Immature natural killer cell (primary cell): ENCODE measurements at regions not wholly inside any gene's neighbourhood (a gene's known extent, or its start where the extent isn't known, plus 50 kb on each side); places are given as distances from the start of the nearest gene placed in this dataset.
A peak's percentile ranks its signal among the peaks of the same experiment; 100 is the strongest.
"Not testable (repeated sequence)": the region's sequence is repeated elsewhere in the genome, so short reads cannot be mapped to it uniquely, and the experiment has no call there.

Experiments
- DNase-seq, 3 donors: peaks; one replicate each; pipeline ENCODE4 v3.0.0; 2022; ENCODE audit warnings: mixed read lengths in 1 of 3
- H3K27ac Mint-ChIP-seq, 6 donors: one replicate each; pipeline ENCODE4 v1.8.0; 2020; ENCODE audit warnings: mixed read lengths in 6 of 6, mild to moderate bottlenecking in 5 of 6, inconsistent platforms in 4 of 6, moderate library complexity in 3 of 6
- H3K27me3 Mint-ChIP-seq, 3 donors: one replicate each; pipeline ENCODE4 v1.8.0; 2020 to 2021; ENCODE audit warnings: low read depth in 3 of 3, mild to moderate bottlenecking in 3 of 3, mixed read lengths in 3 of 3, moderate library complexity in 3 of 3, inconsistent platforms in 1 of 3
- H3K36me3 Mint-ChIP-seq, 3 donors: one replicate each; pipeline ENCODE4 v1.8.0; 2020; ENCODE audit warnings: mixed read lengths in 3 of 3, inconsistent platforms in 2 of 3, mild to moderate bottlenecking in 2 of 3
- H3K4me1 Mint-ChIP-seq, 2 donors: one replicate each; pipeline ENCODE4 v1.8.0; 2020; ENCODE audit warnings: inconsistent platforms in 2 of 2, mild to moderate bottlenecking in 2 of 2, mixed read lengths in 2 of 2, moderate library complexity in 1 of 2
- H3K4me3 Mint-ChIP-seq, 5 donors: one replicate each; pipeline ENCODE4 v1.8.0; 2020; ENCODE audit warnings: mild to moderate bottlenecking in 5 of 5, mixed read lengths in 5 of 5, inconsistent platforms in 3 of 5, moderate library complexity in 3 of 5
- H3K9me3 Mint-ChIP-seq, 6 donors: one replicate each; pipeline ENCODE4 v1.8.0; 2020; ENCODE audit warnings: mild to moderate bottlenecking in 6 of 6, mixed read lengths in 6 of 6, inconsistent platforms in 4 of 6, moderate library complexity in 3 of 6

DNA sequence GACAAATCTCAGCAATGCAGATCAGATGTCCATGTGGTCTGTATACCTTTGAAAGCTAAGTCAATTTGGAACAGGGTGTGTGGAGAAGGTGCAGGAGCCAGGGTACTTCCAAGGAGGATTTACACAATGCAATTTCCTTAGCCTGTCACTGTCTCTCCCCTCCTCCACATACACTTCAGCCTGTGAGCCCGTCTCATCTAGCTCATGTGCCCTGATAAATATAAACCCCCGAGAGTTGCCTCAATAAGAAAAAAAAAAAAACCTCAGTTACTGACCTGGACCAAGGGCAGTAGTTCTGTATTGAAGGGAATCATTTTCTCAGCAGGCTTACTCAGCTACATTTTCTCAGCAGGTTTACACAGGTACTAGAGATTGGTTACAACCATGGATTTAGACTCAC lies 132.1 kb upstream of the PELI2 start:
- Mint-ChIP-seq H3K4me3 (no peak overlapping the region), H3K4me1 (no peaks in the 10 kb centered on the region)
- DNase-seq, result no peak

DNA sequence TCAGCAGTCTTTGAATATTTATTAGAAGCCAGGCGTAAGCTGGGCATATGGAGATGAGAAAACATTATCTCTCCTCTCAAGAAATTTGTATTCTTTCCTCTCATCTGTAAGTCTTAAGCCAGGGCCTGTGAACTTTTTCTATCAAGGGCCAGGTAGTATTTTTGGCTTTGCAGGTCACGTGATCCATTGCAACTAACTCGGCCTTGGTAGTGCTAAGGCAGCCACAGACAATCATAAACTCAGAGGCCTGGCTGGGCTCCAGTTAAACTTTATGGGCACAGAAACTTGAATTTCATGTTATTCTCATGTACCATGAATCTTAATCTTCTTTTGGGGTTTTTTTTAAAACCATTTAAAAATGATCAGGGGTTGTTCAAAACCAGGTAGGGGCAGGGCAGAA lies 117.4 kb upstream of the PELI2 start:
- no peak for DNase-seq
- Mint-ChIP-seq H3K36me3 (no peaks in the 10 kb centered on the region), H3K4me1 (peaks cover 34 to 40% of the 10 kb centered on the region in 2 donors), H3K27ac (no peak overlapping the region), H3K27me3 (peaks cover 0 to 9% (median 5%) of the 10 kb centered on the region in 3 donors), H3K9me3 (peaks cover 0 to 4% (median 0%) of the 10 kb centered on the region in 6 donors), H3K4me3 (no peak overlapping the region)

More for the DNA sequence above, 132.1 kb upstream of the PELI2 start:
- peaks cover 0 to 9% (median 6%) of the 10 kb centered on the region in 3 donors for H3K27me3 Mint-ChIP-seq
- H3K36me3 Mint-ChIP-seq, result no peaks in the 10 kb centered on the region
- H3K27ac Mint-ChIP-seq, result no peak overlapping the region
- H3K9me3 Mint-ChIP-seq, result peaks cover 0 to 5% (median 1%) of the 10 kb centered on the region in 6 donors

DNA sequence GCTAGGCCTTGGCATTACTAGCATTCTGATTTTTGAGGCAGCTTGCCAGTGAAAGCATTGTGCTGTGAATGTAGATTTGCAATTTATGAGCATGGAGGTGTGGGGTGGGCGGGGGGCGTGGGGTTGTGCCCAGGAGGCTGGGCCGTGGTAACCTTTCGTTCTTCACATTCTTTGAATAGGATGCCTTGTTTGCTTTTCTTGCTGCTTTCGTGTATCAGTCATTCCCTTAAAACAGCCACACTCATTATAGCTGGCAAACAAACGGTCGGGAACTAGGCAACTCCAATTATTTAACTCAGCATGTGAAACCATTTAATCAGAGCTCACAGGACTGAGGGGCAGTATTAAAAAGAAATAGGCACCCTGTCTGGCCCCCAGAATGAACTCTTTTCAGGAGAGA lies 115.9 kb upstream of the PELI2 start:
- peak overlapping the region in 1 of 5 donors; percentile 61 for H3K4me3 Mint-ChIP-seq
- H3K27me3 Mint-ChIP-seq, result peaks cover 0 to 9% (median 5%) of the 10 kb centered on the region in 3 donors
- no peaks in the 10 kb centered on the region for H3K36me3 Mint-ChIP-seq
- H3K9me3 Mint-ChIP-seq, result no peaks in the 10 kb centered on the region
- no peak overlapping the region for H3K27ac Mint-ChIP-seq
- no peak for DNase-seq
- peaks cover 34 to 43% of the 10 kb centered on the region in 2 donors for H3K4me1 Mint-ChIP-seq

DNA sequence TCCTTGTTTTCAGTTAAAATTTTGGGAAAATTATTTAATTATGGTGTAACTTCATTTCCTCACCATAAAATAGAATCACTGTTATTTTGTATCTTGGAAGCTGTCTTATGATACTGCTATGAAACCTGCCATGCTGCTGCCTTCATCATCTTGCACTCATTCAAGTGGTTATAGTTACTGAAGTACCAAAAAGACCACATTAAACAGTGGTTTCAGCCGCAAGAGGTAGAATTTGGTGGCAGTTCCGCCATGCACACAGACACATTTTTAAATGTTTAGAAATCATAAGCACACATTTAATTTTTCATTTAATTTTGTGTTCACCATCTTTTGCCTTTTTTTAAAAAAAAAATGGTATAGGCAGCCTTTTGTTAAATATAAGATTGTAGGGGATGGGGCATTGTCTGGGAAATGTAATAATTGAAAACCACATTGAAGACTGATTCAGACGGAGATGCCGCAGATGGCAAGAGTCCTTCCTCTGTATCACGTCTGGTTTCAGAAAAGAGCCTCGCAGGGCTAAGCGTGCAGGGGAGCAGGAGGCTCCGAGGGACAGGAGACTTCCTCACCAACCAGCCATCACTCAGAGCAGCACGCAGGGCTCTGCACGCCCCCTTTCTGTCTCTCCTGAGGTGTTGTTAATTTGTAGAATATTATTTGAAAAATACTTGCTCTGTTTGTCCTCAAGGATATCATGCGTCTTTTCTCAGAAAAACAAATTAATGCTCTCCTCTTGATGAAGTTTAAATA lies 115.2 kb upstream of the PELI2 start:
- peak overlapping the region; percentile 16 to 43 (median 38) for H3K27ac Mint-ChIP-seq
- H3K9me3 Mint-ChIP-seq, result peaks cover 0 to 2% (median 0%) of the 10 kb centered on the region in 6 donors
- no peaks in the 10 kb centered on the region for H3K36me3 Mint-ChIP-seq
- peaks cover 0 to 11% (median 5%) of the 10 kb centered on the region in 3 donors for H3K27me3 Mint-ChIP-seq
- DNase-seq, result peak; percentile 19 to 35 (median 34)
- H3K4me1 Mint-ChIP-seq, result peaks cover 34 to 46% of the 10 kb centered on the region in 2 donors
- H3K4me3 Mint-ChIP-seq, result peak overlapping the region; percentile 45 to 77 (median 69)

DNA sequence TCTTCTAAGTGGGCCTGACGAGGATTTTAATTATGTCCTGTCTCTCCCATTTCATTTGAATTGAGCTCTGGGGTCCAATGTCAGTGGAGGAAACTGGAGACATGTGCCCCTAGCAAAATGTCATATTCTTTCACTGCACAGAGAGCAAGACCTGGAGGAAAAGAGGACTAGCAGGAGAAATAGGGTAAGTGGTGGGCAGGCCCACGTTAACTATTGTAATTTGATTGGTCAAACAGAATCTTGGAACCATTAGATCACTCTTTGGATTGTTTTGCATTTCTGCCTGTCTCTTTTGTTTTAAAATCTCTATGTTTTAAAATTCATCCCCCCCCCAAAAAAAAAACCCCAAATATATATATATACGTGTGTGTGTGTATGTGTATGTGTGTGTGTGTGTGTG lies 113.9 kb upstream of the PELI2 start:
- no peaks in the 10 kb centered on the region for H3K36me3 Mint-ChIP-seq
- peaks cover 0 to 9% (median 0%) of the 10 kb centered on the region in 6 donors for H3K9me3 Mint-ChIP-seq
- peaks cover 0 to 10% (median 5%) of the 10 kb centered on the region in 3 donors for H3K27me3 Mint-ChIP-seq
- peak overlapping the region in 2 of 6 donors; percentile 48 to 89 for H3K27ac Mint-ChIP-seq
- H3K4me1 Mint-ChIP-seq, result peaks cover 34 to 49% of the 10 kb centered on the region in 2 donors
- no peak for DNase-seq
- peak overlapping the region; percentile 74 to 90 (median 84) for H3K4me3 Mint-ChIP-seq

DNA sequence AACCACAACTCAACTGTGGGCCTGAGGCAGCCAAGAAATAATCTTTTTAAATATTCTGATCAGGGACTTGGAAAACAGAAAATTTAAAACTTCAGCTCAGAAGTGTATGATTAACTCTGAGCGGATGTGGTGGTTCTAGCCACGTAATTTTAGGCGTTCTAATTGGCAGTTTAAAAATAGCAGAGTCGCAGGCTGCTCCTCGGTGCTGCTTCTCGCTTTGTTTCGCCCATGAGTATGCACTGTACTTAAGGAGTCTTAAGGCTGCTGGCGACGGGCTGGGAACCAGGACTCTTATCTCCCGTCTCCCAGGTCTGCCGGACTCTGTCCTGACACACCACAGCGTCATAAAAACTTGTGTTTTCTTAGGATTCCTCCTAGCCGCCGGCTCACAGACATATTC lies 113.4 kb upstream of the PELI2 start:
- Mint-ChIP-seq H3K9me3 (peaks cover 0 to 9% (median 0%) of the 10 kb centered on the region in 6 donors), H3K4me1 (peaks cover 34 to 49% of the 10 kb centered on the region in 2 donors), H3K27me3 (peaks cover 0 to 10% (median 5%) of the 10 kb centered on the region in 3 donors), H3K36me3 (no peaks in the 10 kb centered on the region), H3K27ac (peak overlapping the region; percentile 18 to 89 (median 72)), H3K4me3 (peak overlapping the region; percentile 74 to 90 (median 84))
- DNase-seq, result peak; percentile 23 to 33 (median 27)

DNA sequence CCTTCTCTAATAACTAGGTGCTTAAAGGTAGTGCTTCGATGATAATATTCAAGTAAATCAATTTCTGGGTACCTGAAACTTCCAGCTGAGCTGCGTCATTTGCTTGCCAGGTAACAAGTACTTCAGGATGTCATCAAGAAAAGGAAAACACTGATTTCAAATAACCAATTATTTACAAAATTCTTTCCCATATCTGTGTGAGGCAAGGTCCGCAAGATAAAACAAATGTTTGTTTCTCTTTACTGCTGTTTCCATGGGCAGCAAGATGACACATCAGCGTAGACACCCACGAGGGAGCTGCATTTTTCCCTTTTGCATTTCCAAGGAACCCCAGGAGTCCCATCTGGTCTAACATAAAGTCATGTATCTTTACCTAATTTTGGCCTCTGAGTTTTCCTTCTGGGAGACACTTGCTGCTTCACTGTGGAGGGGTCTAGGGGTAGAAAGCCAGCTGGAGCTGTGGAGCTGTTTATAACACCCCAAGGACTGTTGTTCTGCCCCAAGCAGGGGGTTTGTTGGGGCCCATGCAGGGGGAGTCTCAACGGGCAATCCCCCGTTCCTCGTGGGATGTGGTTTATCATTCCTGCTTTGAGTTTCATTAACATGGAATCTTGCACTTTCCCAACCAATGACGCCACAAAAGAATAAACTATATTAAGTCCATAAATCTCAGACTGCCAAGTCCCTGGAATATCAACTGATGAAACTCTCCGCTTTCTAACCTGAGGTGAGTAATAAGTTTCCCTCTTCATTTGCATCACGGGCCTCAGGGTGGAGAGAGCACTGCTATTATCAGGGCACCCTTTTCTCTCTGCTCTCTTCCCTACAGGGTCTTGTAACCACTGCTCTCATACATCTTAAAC lies 112.8 kb upstream of the PELI2 start:
- no peak for DNase-seq
- Mint-ChIP-seq H3K36me3 (no peaks in the 10 kb centered on the region), H3K27ac (peak overlapping the region in 4 of 6 donors; percentile 18 to 81 (median 52)), H3K27me3 (peaks cover 0 to 10% (median 5%) of the 10 kb centered on the region in 3 donors), H3K4me1 (peaks cover 34 to 49% of the 10 kb centered on the region in 2 donors), H3K4me3 (peak overlapping the region; percentile 74 to 90 (median 84)), H3K9me3 (peaks cover 0 to 9% (median 0%) of the 10 kb centered on the region in 6 donors)

DNA sequence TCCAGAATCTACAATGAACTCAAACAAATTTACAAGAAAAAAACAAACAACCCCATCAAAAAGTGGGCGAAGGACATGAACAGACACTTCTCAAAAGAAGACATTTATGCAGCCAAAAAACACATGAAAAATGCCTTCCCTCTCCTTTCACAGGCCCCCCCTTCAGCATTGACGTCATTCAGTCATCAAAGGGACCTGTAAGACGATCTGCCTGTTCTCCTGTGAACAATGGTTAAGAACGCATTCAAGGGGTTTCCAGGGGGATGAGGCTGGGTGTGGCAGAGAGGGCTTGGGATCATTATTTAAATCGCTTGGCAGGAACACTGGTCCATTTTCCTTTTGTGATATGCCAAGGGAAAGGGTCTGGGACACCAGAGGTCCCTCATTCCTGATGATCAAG lies 110.7 kb upstream of the PELI2 start:
- peaks cover 29 to 43% of the 10 kb centered on the region in 2 donors for H3K4me1 Mint-ChIP-seq
- H3K27me3 Mint-ChIP-seq, H3K27ac Mint-ChIP-seq, DNase-seq, H3K36me3 Mint-ChIP-seq, H3K9me3 Mint-ChIP-seq, H3K4me3 Mint-ChIP-seq: not testable (repeated sequence)

DNA sequence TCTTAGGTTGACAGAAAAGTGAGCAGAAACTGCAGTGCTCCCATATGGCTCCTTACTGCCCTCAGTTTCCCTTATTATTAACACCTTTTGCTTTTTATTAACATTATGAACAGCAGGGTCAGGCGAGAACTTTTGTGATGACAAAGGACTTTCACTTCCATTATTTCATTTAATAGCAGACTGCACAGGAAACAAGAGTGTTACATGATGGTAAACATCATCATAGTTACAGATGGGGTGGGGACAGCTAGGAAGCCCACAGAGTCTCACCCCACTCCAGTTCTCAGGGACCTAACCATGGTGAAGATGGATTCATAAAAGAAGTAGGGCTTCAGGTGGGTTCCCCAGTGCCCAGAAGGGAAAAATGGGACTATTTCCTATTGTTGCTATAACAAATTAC lies 110.1 kb upstream of the PELI2 start:
- Mint-ChIP-seq H3K36me3 (no peaks in the 10 kb centered on the region), H3K4me3 (no peak overlapping the region), H3K4me1 (peaks cover 22 to 36% of the 10 kb centered on the region in 2 donors), H3K27ac (no peak overlapping the region), H3K9me3 (peaks cover 0 to 9% (median 0%) of the 10 kb centered on the region in 6 donors), H3K27me3 (peaks cover 2 to 10% (median 3%) of the 10 kb centered on the region in 3 donors)
- DNase-seq, result no peak

DNA sequence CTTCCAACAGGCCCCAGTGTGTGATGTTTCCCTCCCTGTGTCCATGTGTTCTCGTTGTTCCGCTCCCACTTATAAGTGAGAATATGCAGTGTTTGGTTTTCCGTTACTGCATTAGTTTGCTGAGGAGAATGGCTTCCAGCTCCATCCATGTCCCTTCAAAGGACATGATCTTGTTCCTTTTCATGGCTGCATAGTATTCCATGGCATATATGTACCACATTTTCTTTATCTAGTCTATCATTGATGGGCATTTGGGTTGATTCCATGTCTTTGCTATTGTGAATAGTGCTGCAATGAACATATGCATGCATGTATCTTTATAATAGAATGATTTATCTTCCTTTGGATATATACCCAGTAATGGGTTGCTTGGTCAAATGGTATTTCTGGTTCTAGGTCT lies 109.5 kb upstream of the PELI2 start:
- DNase-seq, H3K36me3 Mint-ChIP-seq, H3K27me3 Mint-ChIP-seq, H3K4me3 Mint-ChIP-seq, H3K27ac Mint-ChIP-seq: not testable (repeated sequence)
- peaks cover 0 to 12% (median 0%) of the 10 kb centered on the region in 6 donors for H3K9me3 Mint-ChIP-seq
- H3K4me1 Mint-ChIP-seq, result peaks cover 17 to 31% of the 10 kb centered on the region in 2 donors

DNA sequence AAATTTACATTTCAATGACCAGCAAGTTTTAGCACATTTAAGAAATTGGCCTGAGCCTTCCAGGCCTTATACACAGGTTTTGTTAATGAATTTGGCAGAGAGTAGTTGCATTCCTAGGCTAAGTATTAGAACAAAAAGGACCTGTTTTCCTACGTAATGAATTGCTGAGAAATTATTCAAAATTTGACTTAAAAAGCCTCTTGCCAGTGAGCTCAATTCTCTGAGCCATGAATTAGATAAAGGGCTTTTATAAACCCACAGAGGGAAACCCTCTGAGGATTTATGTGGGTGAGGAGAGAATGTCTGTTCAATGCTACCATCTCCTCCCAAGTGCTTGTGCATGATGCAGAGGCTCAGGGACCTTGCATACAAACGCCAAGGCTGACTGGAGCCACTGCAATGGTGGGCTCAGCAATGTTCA lies 94.5 kb upstream of the PELI2 start:
- H3K27ac Mint-ChIP-seq, result no peak overlapping the region
- H3K4me3 Mint-ChIP-seq, result no peak overlapping the region
- no peaks in the 10 kb centered on the region for H3K4me1 Mint-ChIP-seq
- H3K36me3 Mint-ChIP-seq, result no peaks in the 10 kb centered on the region
- peaks cover 0 to 5% (median 2%) of the 10 kb centered on the region in 3 donors for H3K27me3 Mint-ChIP-seq
- H3K9me3 Mint-ChIP-seq, result peaks cover 0 to 3% (median 0%) of the 10 kb centered on the region in 6 donors
- DNase-seq, result no peak

DNA sequence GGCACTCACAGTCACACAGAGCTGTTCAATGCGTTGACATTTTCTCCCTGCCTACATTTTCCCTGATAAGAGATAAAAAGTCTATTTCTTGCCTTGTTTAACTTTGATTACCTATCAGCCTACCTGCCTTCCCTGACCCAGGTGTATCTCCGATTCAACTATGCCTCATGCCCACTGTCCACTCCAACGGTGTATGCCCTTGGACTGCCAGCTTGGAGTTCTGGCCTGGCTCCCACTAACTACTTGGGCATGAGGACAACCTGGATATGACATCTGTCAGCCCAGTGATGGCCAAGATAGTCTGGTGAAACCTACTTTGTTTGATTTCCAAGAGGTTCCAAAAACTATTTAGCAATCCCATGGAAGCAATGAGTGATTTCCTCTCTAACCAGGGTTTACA lies 93.0 kb upstream of the PELI2 start:
- Mint-ChIP-seq H3K27ac (no peak overlapping the region), H3K9me3 (no peaks in the 10 kb centered on the region), H3K4me3 (no peak overlapping the region), H3K36me3 (no peaks in the 10 kb centered on the region), H3K4me1 (no peaks in the 10 kb centered on the region), H3K27me3 (peaks cover 0 to 5% (median 2%) of the 10 kb centered on the region in 3 donors)
- no peak for DNase-seq

DNA sequence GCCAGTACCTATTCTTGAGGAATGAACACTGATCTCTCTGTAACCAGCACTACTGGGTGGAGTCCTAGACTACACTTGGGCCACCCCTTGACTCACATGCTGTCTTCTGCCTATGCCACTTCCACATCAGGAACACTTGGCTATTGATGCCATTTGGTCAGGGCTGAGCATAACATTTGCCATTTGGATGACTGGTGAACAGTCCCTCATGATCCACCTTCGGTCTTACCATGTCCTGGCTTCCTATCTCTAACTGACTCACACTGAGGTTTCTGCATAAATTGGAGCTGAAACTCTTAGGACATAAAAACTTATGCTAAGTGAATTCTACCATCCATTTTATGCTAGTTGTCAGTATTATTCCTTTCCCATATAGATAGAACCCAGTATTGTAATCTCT lies 91.7 kb upstream of the PELI2 start:
- Mint-ChIP-seq H3K4me1 (no peaks in the 10 kb centered on the region), H3K4me3 (no peak overlapping the region), H3K36me3 (no peaks in the 10 kb centered on the region), H3K27ac (no peak overlapping the region), H3K27me3 (peaks cover 0 to 7% (median 2%) of the 10 kb centered on the region in 3 donors), H3K9me3 (no peaks in the 10 kb centered on the region)
- no peak for DNase-seq

DNA sequence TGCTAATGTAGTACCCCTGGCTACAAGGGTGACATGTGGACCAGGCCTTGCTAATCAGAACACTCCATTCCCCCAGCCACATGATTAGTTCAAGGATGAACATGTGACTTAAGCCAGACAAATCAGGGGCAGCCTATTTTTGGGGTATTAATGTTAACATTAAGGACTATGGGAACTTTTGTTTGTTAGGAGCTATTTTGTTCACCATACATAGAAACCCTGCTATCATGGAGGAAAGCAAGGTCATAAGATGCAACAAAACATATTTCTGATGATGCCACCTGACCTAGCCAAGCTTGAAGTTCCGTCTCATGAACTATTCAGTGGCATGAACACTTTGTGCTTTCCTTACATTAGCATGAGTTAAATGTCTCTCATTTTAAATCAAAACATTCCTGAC lies 90.8 kb upstream of the PELI2 start:
- peaks cover 0 to 7% (median 4%) of the 10 kb centered on the region in 3 donors for H3K27me3 Mint-ChIP-seq
- no peaks in the 10 kb centered on the region for H3K36me3 Mint-ChIP-seq
- H3K4me1 Mint-ChIP-seq, result no peaks in the 10 kb centered on the region
- no peak overlapping the region for H3K4me3 Mint-ChIP-seq
- no peak for DNase-seq
- H3K27ac Mint-ChIP-seq, result no peak overlapping the region
- H3K9me3 Mint-ChIP-seq, result no peaks in the 10 kb centered on the region
